Mammary epithelial cell (primary cell): ENCODE measurements at regions not wholly inside any gene's neighbourhood (a gene's known extent, or its start where the extent isn't known, plus 50 kb on each side); places are given as distances from the start of the nearest gene placed in this dataset.

Source experiments
- CTCF ChIP-seq, 2 donors: IDR thresholded peaks in 1 of 2; conservative IDR thresholded peaks in 1 of 2; 2 replicates each; pipeline ENCODE4 v1.5.1; 2011 to 2012; ENCODE audit warnings: inconsistent platforms in 2 of 2, low read length in 2 of 2, mild to moderate bottlenecking in 2 of 2, control low read depth in 1 of 2, low read depth in 1 of 2; ENCODE audit not compliant: insufficient read depth in 1 of 2; ENCODE audit errors: extremely low read depth in 1 of 2
- EZH2 ChIP-seq: IDR thresholded peaks from 2 replicates; pipeline ENCODE4 v1.6.1; 2012; ENCODE audit warnings: low read length, inconsistent platforms, borderline replicate concordance

- TF ChIP-seq CTCF (conservative IDR thresholded peaks at IDR 0.05 in 1 of 2, IDR thresholded peaks at IDR 0.05 in 1 of 2; ENCODE audit: extremely low read depth in 1 of 2, insufficient read depth in 1 of 2, low read depth in 1 of 2, low read length in 2 of 2) (no peak), EZH2 (no peak)
Observed at GRCh38 chr2:34102339-34102738, 503.2 kb upstream of the FAM98A start.
